Loucy (cell line): ENCODE measurements at regions not wholly inside any gene's neighbourhood (a gene's known extent, or its start where the extent isn't known, plus 50 kb on each side); places are given as distances from the start of the nearest gene placed in this dataset.

ENCODE experiments used
- H2AFZ ChIP-seq: fragments of 200-600 bp; sonication (generic); 2 replicates; pipeline ENCODE4 v1.6.0; 2016; ENCODE audit warnings: antibody characterized with exemption, mild to moderate bottlenecking, low read length, moderate library complexity
- H3F3A ChIP-seq: fragments of 200-600 bp; 2 replicates; pipeline ENCODE4 v1.6.0; 2016; ENCODE audit warnings: antibody characterized with exemption, low read depth, mild to moderate bottlenecking
- H3K27me3 ChIP-seq: fragments of 200-600 bp; sonication (generic); 2 replicates; pipeline ENCODE4 v1.6.1; 2014; ENCODE audit warnings: low read length, mild to moderate bottlenecking; ENCODE audit not compliant: insufficient read depth, poor library complexity, severe bottlenecking
- H3K36me3 ChIP-seq: fragments of 200-600 bp; sonication (generic); 2 replicates; pipeline ENCODE4 v1.6.1; 2016; ENCODE audit warnings: low read length; ENCODE audit not compliant: insufficient read depth
- H3K4me1 ChIP-seq: fragments of 200-600 bp; sonication (generic); 2 replicates; pipeline ENCODE4 v1.5.1; 2014; ENCODE audit warnings: low read length, mild to moderate bottlenecking; ENCODE audit not compliant: insufficient read depth, poor library complexity, severe bottlenecking
- H3K4me2 ChIP-seq: fragments of 200-600 bp; sonication (generic); 2 replicates; pipeline ENCODE4 v1.6.0; 2014; ENCODE audit warnings: antibody characterized with exemption, low read length, low read depth, mild to moderate bottlenecking; ENCODE audit not compliant: poor library complexity, severe bottlenecking
- H3K4me3 ChIP-seq: fragments of 200-600 bp; sonication (generic); 2 replicates; pipeline ENCODE4 v1.5.1; 2014; ENCODE audit warnings: low read length, mild to moderate bottlenecking, mixed read lengths; ENCODE audit not compliant: poor library complexity, severe bottlenecking
- H3K79me2 ChIP-seq: fragments of 200-600 bp; sonication (generic); 2 replicates; pipeline ENCODE4 v1.6.1; 2014; ENCODE audit warnings: low read length; ENCODE audit not compliant: insufficient read depth
- H3K9ac ChIP-seq: fragments of 200-600 bp; sonication (generic); 2 replicates; pipeline ENCODE4 v1.6.0; 2014; ENCODE audit warnings: mild to moderate bottlenecking, low read depth, low read length, moderate library complexity; ENCODE audit not compliant: poor library complexity, severe bottlenecking
- H3K9me2 ChIP-seq: fragments of 200-600 bp; sonication (generic); replicated peaks from 2 replicates; pipeline ENCODE4 v1.6.1; 2016; ENCODE audit warnings: low read depth, low read length, mixed read lengths
- H3K9me3 ChIP-seq: fragments of 200-600 bp; sonication (generic); 2 replicates; pipeline ENCODE4 v1.6.1; 2014; ENCODE audit warnings: mild to moderate bottlenecking, antibody characterized with exemption, low read length, low read depth; ENCODE audit not compliant: insufficient read depth
- H4K20me1 ChIP-seq: fragments of 200-600 bp; sonication (generic); 2 replicates; pipeline ENCODE4 v1.6.0; 2014; ENCODE audit warnings: antibody characterized with exemption, low read length, mild to moderate bottlenecking; ENCODE audit not compliant: insufficient read depth, poor library complexity, severe bottlenecking
- EZH2phosphoT487 ChIP-seq: fragments of 200-600 bp; IDR thresholded peaks from 2 replicates; pipeline ENCODE4 v1.6.1; 2018; ENCODE audit warnings: antibody characterized with exemption, mild to moderate bottlenecking, moderate library complexity, borderline replicate concordance
- TF ChIP-seq, protein P1 (sequence below): fragments of 200-600 bp; sonication (generic); conservative IDR thresholded peaks from 2 replicates; pipeline ENCODE4 v1.5.1; 2014; ENCODE audit warnings: mild to moderate bottlenecking, antibody characterized with exemption, low read length

DNA sequence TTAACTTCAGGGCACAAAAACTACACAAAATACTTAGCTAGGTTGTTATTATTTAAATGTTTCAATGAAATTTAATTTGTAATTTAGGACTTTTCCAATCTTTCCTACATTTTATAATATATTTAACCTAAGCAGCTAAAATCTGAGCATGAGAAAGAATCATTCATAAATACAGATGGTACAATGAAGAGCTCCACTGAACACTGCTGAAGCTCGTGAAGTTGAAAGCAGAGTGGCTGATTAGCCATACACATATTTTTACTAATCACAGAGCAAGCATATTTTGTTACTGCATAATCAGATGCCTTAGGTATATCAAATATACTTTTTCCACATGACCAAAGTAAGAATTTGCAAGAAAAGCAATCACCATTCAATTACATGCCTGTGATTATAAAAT is 184.9 kb upstream of the ETAA1 start:
- Histone ChIP-seq H3K9me3 (no peaks in the 10 kb centered on the region), H3F3A (no peaks in the 10 kb centered on the region), H3K9me2 (no peaks in the 10 kb centered on the region), H3K27me3 (no peaks in the 10 kb centered on the region), H4K20me1 (no peaks in the 10 kb centered on the region), H3K4me1 (no peaks in the 10 kb centered on the region), H3K9ac (no peak overlapping the region), H3K4me3 (no peak overlapping the region), H3K79me2 (no peaks in the 10 kb centered on the region), H3K4me2 (no peak overlapping the region), H2AFZ (no peak overlapping the region), H3K36me3 (no peaks in the 10 kb centered on the region)
- no peak for TF ChIP-seq EZH2phosphoT487
- TF ChIP-seq, protein P1, sequence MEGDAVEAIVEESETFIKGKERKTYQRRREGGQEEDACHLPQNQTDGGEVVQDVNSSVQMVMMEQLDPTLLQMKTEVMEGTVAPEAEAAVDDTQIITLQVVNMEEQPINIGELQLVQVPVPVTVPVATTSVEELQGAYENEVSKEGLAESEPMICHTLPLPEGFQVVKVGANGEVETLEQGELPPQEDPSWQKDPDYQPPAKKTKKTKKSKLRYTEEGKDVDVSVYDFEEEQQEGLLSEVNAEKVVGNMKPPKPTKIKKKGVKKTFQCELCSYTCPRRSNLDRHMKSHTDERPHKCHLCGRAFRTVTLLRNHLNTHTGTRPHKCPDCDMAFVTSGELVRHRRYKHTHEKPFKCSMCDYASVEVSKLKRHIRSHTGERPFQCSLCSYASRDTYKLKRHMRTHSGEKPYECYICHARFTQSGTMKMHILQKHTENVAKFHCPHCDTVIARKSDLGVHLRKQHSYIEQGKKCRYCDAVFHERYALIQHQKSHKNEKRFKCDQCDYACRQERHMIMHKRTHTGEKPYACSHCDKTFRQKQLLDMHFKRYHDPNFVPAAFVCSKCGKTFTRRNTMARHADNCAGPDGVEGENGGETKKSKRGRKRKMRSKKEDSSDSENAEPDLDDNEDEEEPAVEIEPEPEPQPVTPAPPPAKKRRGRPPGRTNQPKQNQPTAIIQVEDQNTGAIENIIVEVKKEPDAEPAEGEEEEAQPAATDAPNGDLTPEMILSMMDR = no peak

DNA sequence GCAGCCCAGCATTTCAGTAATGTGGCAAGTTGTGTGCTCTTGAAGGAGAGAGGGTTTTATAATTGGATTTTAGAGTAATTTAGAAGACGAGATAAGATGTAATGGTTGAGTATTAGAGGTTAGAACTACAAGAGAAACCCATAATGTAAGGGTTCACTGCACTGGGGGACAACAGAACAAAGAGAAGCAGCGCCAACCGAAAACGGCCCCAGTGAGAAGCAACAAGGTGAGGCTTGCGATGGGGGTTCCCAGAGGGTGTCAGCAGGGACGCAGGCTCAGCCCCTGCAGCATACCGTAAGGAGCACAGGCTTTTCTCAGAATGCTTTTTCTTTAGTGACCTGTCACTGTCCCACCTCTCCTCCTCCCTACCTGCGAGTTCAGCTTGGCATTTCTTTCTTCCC is 183.9 kb upstream of the ETAA1 start:
- no peaks in the 10 kb centered on the region for H3K27me3 ChIP-seq
- H3K9me3 ChIP-seq = no peaks in the 10 kb centered on the region
- no peaks in the 10 kb centered on the region for H3F3A ChIP-seq
- H3K4me1 ChIP-seq = no peaks in the 10 kb centered on the region
- no peaks in the 10 kb centered on the region for H3K9me2 ChIP-seq
- no peaks in the 10 kb centered on the region for H4K20me1 ChIP-seq
- no peak overlapping the region for H2AFZ ChIP-seq
- no peak overlapping the region for H3K4me3 ChIP-seq
- H3K9ac ChIP-seq = no peak overlapping the region
- H3K4me2 ChIP-seq = no peak overlapping the region
- TF ChIP-seq, protein P1 = no peak
- no peak for TF ChIP-seq EZH2phosphoT487
- H3K36me3 ChIP-seq = no peaks in the 10 kb centered on the region
- H3K79me2 ChIP-seq = no peaks in the 10 kb centered on the region

DNA sequence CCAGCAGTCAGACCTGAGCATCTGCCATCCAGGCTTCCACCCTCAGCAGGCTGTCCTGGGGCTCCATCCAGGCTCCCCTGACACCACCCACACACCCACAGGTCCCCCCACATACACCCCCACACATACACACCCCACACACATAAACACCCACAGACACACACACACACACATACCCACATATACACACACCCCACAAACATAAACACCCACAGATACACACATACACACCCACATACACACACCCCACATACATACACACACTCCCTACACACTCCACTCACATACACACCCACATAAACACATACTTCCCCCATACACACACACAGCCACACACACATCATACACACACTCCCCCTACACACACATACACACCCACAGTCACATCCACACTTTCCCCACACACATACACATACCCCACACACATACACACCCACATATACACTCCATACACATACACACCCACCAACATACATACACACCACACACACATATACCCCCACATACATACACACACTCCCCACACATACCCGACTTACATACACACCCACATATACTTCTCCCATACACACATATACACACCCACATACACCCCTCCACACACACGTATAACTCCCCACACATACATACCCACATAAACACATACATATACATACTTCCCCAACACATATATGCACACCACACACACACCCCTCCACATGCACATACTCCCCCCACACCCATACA is 183.3 kb upstream of the ETAA1 start:
- H3K9me2 ChIP-seq = no peaks in the 10 kb centered on the region
- no peak for TF ChIP-seq EZH2phosphoT487
- TF ChIP-seq, protein P1 = no peak
- no peak overlapping the region for H3K4me2 ChIP-seq
- no peaks in the 10 kb centered on the region for H3K4me1 ChIP-seq
- no peak overlapping the region for H3K9ac ChIP-seq
- no peaks in the 10 kb centered on the region for H3K27me3 ChIP-seq
- H3K36me3 ChIP-seq = no peaks in the 10 kb centered on the region
- H3K4me3 ChIP-seq = no peak overlapping the region
- no peaks in the 10 kb centered on the region for H4K20me1 ChIP-seq
- H2AFZ ChIP-seq = no peak overlapping the region
- no peaks in the 10 kb centered on the region for H3F3A ChIP-seq
- H3K79me2 ChIP-seq = no peaks in the 10 kb centered on the region
- H3K9me3 ChIP-seq = no peaks in the 10 kb centered on the region
